ENCODE measurements at regions not wholly inside any gene's neighbourhood (a gene's known extent, or its start where the extent isn't known, plus 50 kb on each side); places are given as distances from the start of the nearest gene placed in this dataset.

GRCh38 chr4:122017296-122017695 is 65.4 kb upstream of the TRPC3 start:
- TF ChIP-seq, protein P1, sequence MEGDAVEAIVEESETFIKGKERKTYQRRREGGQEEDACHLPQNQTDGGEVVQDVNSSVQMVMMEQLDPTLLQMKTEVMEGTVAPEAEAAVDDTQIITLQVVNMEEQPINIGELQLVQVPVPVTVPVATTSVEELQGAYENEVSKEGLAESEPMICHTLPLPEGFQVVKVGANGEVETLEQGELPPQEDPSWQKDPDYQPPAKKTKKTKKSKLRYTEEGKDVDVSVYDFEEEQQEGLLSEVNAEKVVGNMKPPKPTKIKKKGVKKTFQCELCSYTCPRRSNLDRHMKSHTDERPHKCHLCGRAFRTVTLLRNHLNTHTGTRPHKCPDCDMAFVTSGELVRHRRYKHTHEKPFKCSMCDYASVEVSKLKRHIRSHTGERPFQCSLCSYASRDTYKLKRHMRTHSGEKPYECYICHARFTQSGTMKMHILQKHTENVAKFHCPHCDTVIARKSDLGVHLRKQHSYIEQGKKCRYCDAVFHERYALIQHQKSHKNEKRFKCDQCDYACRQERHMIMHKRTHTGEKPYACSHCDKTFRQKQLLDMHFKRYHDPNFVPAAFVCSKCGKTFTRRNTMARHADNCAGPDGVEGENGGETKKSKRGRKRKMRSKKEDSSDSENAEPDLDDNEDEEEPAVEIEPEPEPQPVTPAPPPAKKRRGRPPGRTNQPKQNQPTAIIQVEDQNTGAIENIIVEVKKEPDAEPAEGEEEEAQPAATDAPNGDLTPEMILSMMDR (IDR thresholded peaks at IDR 0.05; ENCODE audit: low read depth, low read length) = no peak
- no peak for TF ChIP-seq EZH2phosphoT487 (IDR thresholded peaks at IDR 0.05; ENCODE audit: low read depth)
